ENCODE measurements at regions not wholly inside any gene's neighbourhood (a gene's known extent, or its start where the extent isn't known, plus 50 kb on each side); places are given as distances from the start of the nearest gene placed in this dataset.

GRCh38 chr16:86683441-86684194 is 105.3 kb downstream of the FOXL1 start:
- no peak for DNase-seq (ENCODE audit: low spot score)

- no peak for DNase-seq (ENCODE audit: low spot score)
Observed at GRCh38 chr16:86685076-86685475, 106.7 kb downstream of the FOXL1 start.

GRCh38 chr16:86690970-86691369 is 112.6 kb downstream of the FOXL1 start:
- DNase-seq (ENCODE audit: low spot score), result no peak

- DNase-seq (ENCODE audit: low spot score), result no peak
Observed at GRCh38 chr16:86692426-86692825, 114.1 kb downstream of the FOXL1 start.

GRCh38 chr16:86693033-86693432 is 114.7 kb downstream of the FOXL1 start:
- DNase-seq (ENCODE audit: low spot score), result no peak

- DNase-seq (ENCODE audit: low spot score), result no peak
Observed at GRCh38 chr16:86697715-86698114, 119.4 kb downstream of the FOXL1 start.

- no peak for DNase-seq (ENCODE audit: low spot score)
Observed at GRCh38 chr16:86700046-86700945, 121.9 kb downstream of the FOXL1 start.

- DNase-seq (ENCODE audit: low spot score), result no peak
Observed at GRCh38 chr16:86701286-86701975, 123.1 kb downstream of the FOXL1 start.

- no peak for DNase-seq (ENCODE audit: low spot score)
Observed at GRCh38 chr16:86702824-86703588, 124.7 kb downstream of the FOXL1 start.

GRCh38 chr16:86704516-86704915 is 126.2 kb downstream of the FOXL1 start:
- no peak for DNase-seq (ENCODE audit: low spot score)

GRCh38 chr16:86706726-86707125 is 128.4 kb downstream of the FOXL1 start:
- no peak for DNase-seq (ENCODE audit: low spot score)

GRCh38 chr16:86707171-86707570 is 128.8 kb downstream of the FOXL1 start:
- no peak for DNase-seq (ENCODE audit: low spot score)

GRCh38 chr16:86707581-86707980 is 129.2 kb downstream of the FOXL1 start:
- DNase-seq (ENCODE audit: low spot score), result no peak

GRCh38 chr16:86708431-86708830 is 130.1 kb downstream of the FOXL1 start:
- no peak for DNase-seq (ENCODE audit: low spot score)

GRCh38 chr16:86709103-86709502 is 130.8 kb downstream of the FOXL1 start:
- no peak for DNase-seq (ENCODE audit: low spot score)

- DNase-seq (ENCODE audit: low spot score), result no peak
Observed at GRCh38 chr16:86709902-86710601, 131.7 kb downstream of the FOXL1 start.

- DNase-seq (ENCODE audit: low spot score), result no peak
Observed at GRCh38 chr16:86710602-86710950, 132.2 kb downstream of the FOXL1 start.

GRCh38 chr16:86712158-86713009 is 134.0 kb downstream of the FOXL1 start:
- no peak for DNase-seq (ENCODE audit: low spot score)

- DNase-seq (ENCODE audit: low spot score), result no peak
Observed at GRCh38 chr16:86713021-86713631, 134.8 kb downstream of the FOXL1 start.

GRCh38 chr16:86714166-86714565 is 135.8 kb downstream of the FOXL1 start:
- DNase-seq (ENCODE audit: low spot score), result no peak
